GM12878 (cell line): ENCODE measurements at regions not wholly inside any gene's neighbourhood (a gene's known extent, or its start where the extent isn't known, plus 50 kb on each side); places are given as distances from the start of the nearest gene placed in this dataset.

Experiments used
- CTCF ChIP-seq, 3 experiments: IDR thresholded peaks in 2 of 3; conservative IDR thresholded peaks in 1 of 3; 2 replicates each; pipeline ENCODE4 v1.5.1; 2011; ENCODE audit warnings: low read depth in 3 of 3, low read length in 3 of 3, mild to moderate bottlenecking in 3 of 3, control low read depth in 2 of 3, moderate library complexity in 2 of 3, inconsistent platforms in 1 of 3, mixed read lengths in 1 of 3; ENCODE audit not compliant: control insufficient read depth in 2 of 3, insufficient read depth in 1 of 3; ENCODE audit errors: extremely low read depth in 1 of 3
- NR2C2 ChIP-seq: IDR thresholded peaks from 2 replicates; pipeline ENCODE4 v1.6.1; 2011; ENCODE audit warnings: borderline replicate concordance, low read depth; ENCODE audit not compliant: control insufficient read depth, insufficient read length
- TAF1 ChIP-seq: IDR thresholded peaks from 2 replicates; pipeline ENCODE4 v1.6.1; 2011; ENCODE audit warnings: mild to moderate bottlenecking, low read depth, low read length, borderline replicate concordance

GRCh38 chr22:49134076-49134475 is 693.6 kb downstream of the BRD1 start:
- no peak for TF ChIP-seq TAF1
- no peak for TF ChIP-seq CTCF (IDR thresholded peaks at IDR 0.05 in 2 of 3, conservative IDR thresholded peaks at IDR 0.05 in 1 of 3; ENCODE audit: control insufficient read depth in 2 of 3, extremely low read depth in 1 of 3, insufficient read depth in 1 of 3, low read depth in 3 of 3, low read length in 3 of 3)
- no peak for TF ChIP-seq NR2C2
